Thyroid gland (tissue), 4 donors: ENCODE measurements at regions not wholly inside any gene's neighbourhood (a gene's known extent, or its start where the extent isn't known, plus 50 kb on each side); places are given as distances from the start of the nearest gene placed in this dataset.
"Not testable (repeated sequence)": the region's sequence is repeated elsewhere in the genome, so short reads cannot be mapped to it uniquely, and the experiment has no call there.

Experiments used
- CTCF ChIP-seq, 6 experiments: fragments of 200-600 bp in 3 of 6; fragments of 450-650 bp in 3 of 6; sonication (generic) in 3 of 6; IDR thresholded peaks; one replicate each; pipeline ENCODE4 v1.5.1; 2016 to 2019; ENCODE audit warnings: antibody characterized with exemption in 6 of 6, mild to moderate bottlenecking in 2 of 6, inconsistent platforms in 1 of 6, moderate library complexity in 1 of 6
- POLR2A ChIP-seq, 2 donors: fragments of 450-650 bp; IDR thresholded peaks; one replicate each; pipeline ENCODE4 v1.6.1; 2017; ENCODE audit warnings: antibody characterized with exemption in 2 of 2, mild to moderate bottlenecking in 2 of 2, moderate library complexity in 1 of 2

- not testable (repeated sequence) for TF ChIP-seq CTCF, POLR2A (IDR thresholded peaks at IDR 0.05)
These were observed 108.9 kb upstream of the TERB2 start for GRCh38 chr15:44847555-44847954.
